ENCODE measurements at regions not wholly inside any gene's neighbourhood (a gene's known extent, or its start where the extent isn't known, plus 50 kb on each side); places are given as distances from the start of the nearest gene placed in this dataset.
"Not testable (repeated sequence)": the region's sequence is repeated elsewhere in the genome, so short reads cannot be mapped to it uniquely, and the experiment has no call there.

- not testable (repeated sequence) for H3K27me3 ChIP-seq (ENCODE audit: control insufficient read depth, insufficient read depth, low read length); H3K36me3 ChIP-seq (replicated peaks; ENCODE audit: control insufficient read depth, insufficient read depth, low read length); DNase-seq
- peak overlapping the region; percentile 2; the same call in 1 of the 2 replicates for H3K4me3 ChIP-seq (ENCODE audit: insufficient read depth, low read depth, low read length)
Measured at GRCh38 chr5:152741126-152741525, 336.0 kb upstream of the NMUR2 start.

GRCh38 chr5:152787709-152788217 lies 382.7 kb upstream of the NMUR2 start:
- not testable (repeated sequence) for H3K27me3 ChIP-seq (ENCODE audit: control insufficient read depth, insufficient read depth, low read length); DNase-seq; H3K36me3 ChIP-seq (replicated peaks; ENCODE audit: control insufficient read depth, insufficient read depth, low read length); H3K4me3 ChIP-seq (ENCODE audit: insufficient read depth, low read depth, low read length)

- Histone ChIP-seq H3K4me3 (ENCODE audit: insufficient read depth, low read depth, low read length) (no peak overlapping the region), H3K27me3 (ENCODE audit: control insufficient read depth, insufficient read depth, low read length) (no peaks in the 10 kb centered on the region), H3K36me3 (replicated peaks; ENCODE audit: control insufficient read depth, insufficient read depth, low read length) (no peaks in the 10 kb centered on the region)
- no peak for DNase-seq
Measured at GRCh38 chr5:152801886-152802285, 396.8 kb upstream of the NMUR2 start.

DNA sequence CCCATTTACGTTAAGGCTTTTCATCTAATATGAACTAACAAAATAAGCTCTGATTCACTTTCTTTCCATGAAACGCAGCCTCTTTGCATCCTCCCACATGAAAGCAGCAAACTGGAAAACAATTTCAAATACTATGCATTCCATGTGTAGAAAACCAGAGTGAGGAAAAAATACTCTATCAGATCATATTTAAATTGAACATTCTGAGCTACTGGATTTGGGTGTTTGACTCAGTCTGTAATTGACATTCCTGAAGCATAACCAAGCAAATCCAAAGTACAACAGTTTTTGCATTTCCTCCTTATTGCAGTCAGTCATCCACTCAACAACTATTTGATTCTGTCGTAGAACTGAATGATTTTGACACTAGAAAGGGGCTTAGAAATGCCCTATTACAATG lies 399.1 kb upstream of the NMUR2 start:
- Histone ChIP-seq H3K4me3 (ENCODE audit: insufficient read depth, low read depth, low read length) (no peak overlapping the region), H3K36me3 (replicated peaks; ENCODE audit: control insufficient read depth, insufficient read depth, low read length) (no peaks in the 10 kb centered on the region), H3K27me3 (ENCODE audit: control insufficient read depth, insufficient read depth, low read length) (no peaks in the 10 kb centered on the region)
- no peak for DNase-seq

- no peaks in the 10 kb centered on the region for H3K27me3 ChIP-seq (ENCODE audit: control insufficient read depth, insufficient read depth, low read length)
- DNase-seq = no peak
- no peaks in the 10 kb centered on the region for H3K36me3 ChIP-seq (replicated peaks; ENCODE audit: control insufficient read depth, insufficient read depth, low read length)
- H3K4me3 ChIP-seq (ENCODE audit: insufficient read depth, low read depth, low read length) = no peak overlapping the region
Measured at GRCh38 chr5:152811988-152812387, 406.9 kb upstream of the NMUR2 start.

DNA sequence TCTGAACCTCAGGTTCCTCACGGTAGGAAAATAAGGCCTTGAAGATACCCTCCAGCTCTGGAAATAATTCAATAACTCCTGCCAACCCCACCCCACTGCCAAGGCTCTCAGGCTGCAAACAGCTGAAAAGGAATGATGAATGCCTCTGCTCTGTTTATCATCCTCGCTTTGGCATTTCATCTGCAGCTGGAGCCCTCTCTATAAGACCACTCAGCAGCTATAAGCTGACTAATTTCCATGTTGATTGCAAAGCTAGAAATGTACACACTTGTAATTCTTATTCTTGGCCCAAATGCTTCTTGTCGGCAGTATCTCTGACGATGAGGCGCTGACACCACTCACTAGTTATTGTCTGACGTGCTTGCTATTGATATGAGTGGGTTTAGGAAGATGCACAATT lies 408.4 kb upstream of the NMUR2 start:
- no peak for DNase-seq
- Histone ChIP-seq H3K36me3 (replicated peaks; ENCODE audit: control insufficient read depth, insufficient read depth, low read length) (no peaks in the 10 kb centered on the region), H3K4me3 (ENCODE audit: insufficient read depth, low read depth, low read length) (no peak overlapping the region), H3K27me3 (ENCODE audit: control insufficient read depth, insufficient read depth, low read length) (no peaks in the 10 kb centered on the region)

GRCh38 chr5:152819891-152820290 lies 414.8 kb upstream of the NMUR2 start:
- Histone ChIP-seq H3K36me3 (replicated peaks; ENCODE audit: control insufficient read depth, insufficient read depth, low read length) (no peaks in the 10 kb centered on the region), H3K4me3 (ENCODE audit: insufficient read depth, low read depth, low read length) (no peak overlapping the region), H3K27me3 (ENCODE audit: control insufficient read depth, insufficient read depth, low read length) (no peaks in the 10 kb centered on the region)
- no peak for DNase-seq

GRCh38 chr5:152824316-152824715 lies 419.2 kb upstream of the NMUR2 start:
- Histone ChIP-seq H3K27me3 (ENCODE audit: control insufficient read depth, insufficient read depth, low read length) (no peaks in the 10 kb centered on the region), H3K4me3 (ENCODE audit: insufficient read depth, low read depth, low read length) (no peak overlapping the region), H3K36me3 (replicated peaks; ENCODE audit: control insufficient read depth, insufficient read depth, low read length) (no peaks in the 10 kb centered on the region)
- DNase-seq = no peak

DNA sequence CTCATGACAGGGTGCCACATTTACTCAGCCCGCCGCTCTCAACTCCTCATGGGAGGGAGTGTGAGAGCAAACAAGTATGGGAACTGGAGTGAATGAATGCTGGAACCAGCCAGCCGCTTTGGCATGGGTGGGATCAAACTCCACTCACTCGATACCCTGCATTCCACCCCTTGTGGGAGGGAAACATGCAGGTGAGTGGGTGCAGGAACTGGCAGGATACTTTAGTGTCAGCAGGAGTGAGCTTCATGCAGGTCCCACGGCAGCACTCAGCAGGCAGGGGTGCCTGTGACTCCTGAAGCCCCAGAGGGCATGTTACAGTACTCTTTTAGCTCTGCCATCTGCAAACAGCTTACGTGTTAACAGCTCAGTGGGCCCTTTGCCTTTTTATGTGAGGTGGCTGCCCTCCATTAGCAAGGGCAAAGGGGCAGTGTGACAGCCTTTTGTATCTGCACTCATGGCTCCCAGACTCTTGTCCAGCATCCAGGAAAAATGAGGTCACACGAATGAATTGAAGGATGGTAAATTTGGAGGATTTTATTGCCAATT lies 433.2 kb upstream of the NMUR2 start:
- DNase-seq = no peak
- Histone ChIP-seq H3K4me3 (ENCODE audit: insufficient read depth, low read depth, low read length) (no peak overlapping the region), H3K36me3 (replicated peaks; ENCODE audit: control insufficient read depth, insufficient read depth, low read length) (no peaks in the 10 kb centered on the region), H3K27me3 (ENCODE audit: control insufficient read depth, insufficient read depth, low read length) (no peaks in the 10 kb centered on the region)

DNA sequence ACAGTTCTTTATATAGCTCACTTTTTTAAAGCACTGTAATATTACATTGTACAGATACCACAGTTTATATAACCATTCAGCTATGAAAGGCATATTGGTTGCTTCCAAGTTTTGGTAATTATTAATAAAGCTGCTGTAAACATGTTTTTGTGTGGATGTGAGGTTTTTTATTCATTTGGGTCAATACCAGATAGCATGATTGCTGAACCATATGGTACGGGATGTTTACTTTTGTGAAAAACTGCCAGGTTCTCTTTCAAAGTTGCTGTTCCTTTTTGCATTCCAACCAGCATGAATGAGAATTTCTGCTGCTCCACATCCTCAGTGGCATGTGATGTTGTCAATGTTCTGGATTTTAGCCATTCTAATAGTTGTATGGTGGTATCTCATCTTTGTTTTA lies 439.6 kb upstream of the NMUR2 start:
- Histone ChIP-seq H3K27me3 (ENCODE audit: control insufficient read depth, insufficient read depth, low read length) (no peaks in the 10 kb centered on the region), H3K4me3 (ENCODE audit: insufficient read depth, low read depth, low read length) (no peak overlapping the region), H3K36me3 (replicated peaks; ENCODE audit: control insufficient read depth, insufficient read depth, low read length) (no peaks in the 10 kb centered on the region)
- DNase-seq = no peak

GRCh38 chr5:152853361-152853760 lies 448.3 kb upstream of the NMUR2 start:
- Histone ChIP-seq H3K27me3 (ENCODE audit: control insufficient read depth, insufficient read depth, low read length) (no peaks in the 10 kb centered on the region), H3K36me3 (replicated peaks; ENCODE audit: control insufficient read depth, insufficient read depth, low read length) (no peaks in the 10 kb centered on the region), H3K4me3 (ENCODE audit: insufficient read depth, low read depth, low read length) (no peak overlapping the region)
- no peak for DNase-seq

DNA sequence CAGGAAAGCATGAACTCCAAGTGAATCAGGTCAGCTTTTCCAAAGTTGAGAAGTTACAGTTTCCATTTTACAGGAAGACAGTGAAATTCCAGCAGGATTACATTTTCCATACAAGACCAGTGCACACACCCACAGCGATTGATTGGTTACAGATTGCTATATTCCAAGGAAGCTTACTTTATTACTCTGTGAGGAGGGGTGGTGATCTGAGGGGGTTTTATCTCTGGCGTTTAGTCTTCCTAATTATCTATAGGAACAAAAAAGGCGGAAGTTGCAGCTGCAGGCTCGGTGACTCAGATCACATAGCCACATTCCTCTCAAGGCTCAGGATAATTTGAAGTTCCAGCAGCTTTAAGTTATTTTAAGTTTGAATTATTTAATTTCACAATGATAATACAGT lies 450.4 kb upstream of the NMUR2 start:
- no peak for DNase-seq
- Histone ChIP-seq H3K27me3 (ENCODE audit: control insufficient read depth, insufficient read depth, low read length) (no peaks in the 10 kb centered on the region), H3K4me3 (ENCODE audit: insufficient read depth, low read depth, low read length) (no peak overlapping the region), H3K36me3 (replicated peaks; ENCODE audit: control insufficient read depth, insufficient read depth, low read length) (no peaks in the 10 kb centered on the region)

GRCh38 chr5:152861231-152861630 lies 456.2 kb upstream of the NMUR2 start:
- no peak overlapping the region for H3K4me3 ChIP-seq (ENCODE audit: insufficient read depth, low read depth, low read length)
- no peak for DNase-seq
- H3K36me3 ChIP-seq (replicated peaks; ENCODE audit: control insufficient read depth, insufficient read depth, low read length) = no peaks in the 10 kb centered on the region
- no peaks in the 10 kb centered on the region for H3K27me3 ChIP-seq (ENCODE audit: control insufficient read depth, insufficient read depth, low read length)

DNA sequence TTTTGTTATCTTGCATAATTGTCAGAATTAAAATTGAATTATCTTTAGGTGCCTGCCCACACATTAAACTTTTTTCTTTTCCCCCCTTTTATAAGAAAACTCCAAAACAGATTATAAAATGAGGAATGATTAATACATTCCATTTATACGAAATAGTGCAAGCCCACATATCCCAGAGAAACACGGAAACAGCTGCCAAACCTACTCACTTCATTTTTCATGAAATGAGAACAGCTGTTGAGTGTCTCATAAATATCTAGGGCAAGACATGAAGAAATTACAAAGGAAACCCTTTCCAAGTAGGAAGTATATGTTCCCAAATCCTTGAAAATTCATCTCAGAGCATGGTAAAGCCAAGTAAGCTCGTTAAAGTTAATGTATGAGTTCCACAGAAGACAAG lies 459.4 kb upstream of the NMUR2 start:
- no peak overlapping the region for H3K4me3 ChIP-seq (ENCODE audit: insufficient read depth, low read depth, low read length)

GRCh38 chr5:152864991-152865390 lies 459.9 kb upstream of the NMUR2 start:
- H3K36me3 ChIP-seq (replicated peaks; ENCODE audit: control insufficient read depth, insufficient read depth, low read length) = no peaks in the 10 kb centered on the region
- H3K4me3 ChIP-seq (ENCODE audit: insufficient read depth, low read depth, low read length) = no peak overlapping the region
- no peak for DNase-seq

More for the DNA sequence above, 459.4 kb upstream of the NMUR2 start:
- no peaks in the 10 kb centered on the region for H3K36me3 ChIP-seq (replicated peaks; ENCODE audit: control insufficient read depth, insufficient read depth, low read length)
- no peaks in the 10 kb centered on the region for H3K27me3 ChIP-seq (ENCODE audit: control insufficient read depth, insufficient read depth, low read length)
- DNase-seq = no peak

GRCh38 chr5:152869971-152870370 lies 464.9 kb upstream of the NMUR2 start:
- no peaks in the 10 kb centered on the region for H3K36me3 ChIP-seq (replicated peaks; ENCODE audit: control insufficient read depth, insufficient read depth, low read length)
- no peak for DNase-seq
- no peaks in the 10 kb centered on the region for H3K27me3 ChIP-seq (ENCODE audit: control insufficient read depth, insufficient read depth, low read length)
- H3K4me3 ChIP-seq (ENCODE audit: insufficient read depth, low read depth, low read length) = no peak overlapping the region

More at GRCh38 chr5:152864991-152865390, 459.9 kb upstream of the NMUR2 start:
- H3K27me3 ChIP-seq (ENCODE audit: control insufficient read depth, insufficient read depth, low read length) = no peaks in the 10 kb centered on the region

Data from H7 (cell line).